GM18867 (cell line): ENCODE measurements at regions not wholly inside any gene's neighbourhood (a gene's known extent, or its start where the extent isn't known, plus 50 kb on each side); places are given as distances from the start of the nearest gene placed in this dataset.
"Not testable (repeated sequence)": the region's sequence is repeated elsewhere in the genome, so short reads cannot be mapped to it uniquely, and the experiment has no call there.

Experiments
- ATAC-seq: cut with Tn5 transposase; IDR thresholded peaks from one replicate; pipeline ENCODE4 v1.9.1; 2021; ENCODE audit warnings: mild to moderate bottlenecking, moderate library complexity; ENCODE audit not compliant: unreplicated experiment

GRCh38 chr5:143947313-143947712 lies 135.4 kb downstream of the HMHB1 start:
- ATAC-seq, result no peak

GRCh38 chr5:143952809-143953208 lies 140.8 kb downstream of the HMHB1 start:
- ATAC-seq, result no peak

DNA sequence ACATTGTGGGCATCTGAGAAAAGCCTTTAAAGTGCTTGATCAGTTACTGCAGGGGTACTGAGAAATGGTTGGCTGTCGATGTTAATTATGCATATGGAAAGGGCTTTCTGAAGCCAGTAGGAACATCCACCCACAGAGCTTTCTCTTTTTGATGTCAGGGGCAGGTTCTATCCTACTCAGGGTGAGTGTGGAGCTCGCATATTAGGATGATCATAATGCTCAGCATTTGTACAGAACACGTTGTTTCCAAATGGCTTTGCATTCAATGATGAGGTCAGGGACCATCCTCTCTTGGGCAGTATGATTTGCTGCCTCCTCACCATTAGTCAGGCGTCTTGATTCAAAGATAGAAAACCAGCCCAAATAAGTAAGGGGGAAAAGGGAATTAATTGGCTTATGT lies 141.9 kb downstream of the HMHB1 start:
- no peak for ATAC-seq

GRCh38 chr5:143955141-143955540 lies 143.2 kb downstream of the HMHB1 start:
- no peak for ATAC-seq

DNA sequence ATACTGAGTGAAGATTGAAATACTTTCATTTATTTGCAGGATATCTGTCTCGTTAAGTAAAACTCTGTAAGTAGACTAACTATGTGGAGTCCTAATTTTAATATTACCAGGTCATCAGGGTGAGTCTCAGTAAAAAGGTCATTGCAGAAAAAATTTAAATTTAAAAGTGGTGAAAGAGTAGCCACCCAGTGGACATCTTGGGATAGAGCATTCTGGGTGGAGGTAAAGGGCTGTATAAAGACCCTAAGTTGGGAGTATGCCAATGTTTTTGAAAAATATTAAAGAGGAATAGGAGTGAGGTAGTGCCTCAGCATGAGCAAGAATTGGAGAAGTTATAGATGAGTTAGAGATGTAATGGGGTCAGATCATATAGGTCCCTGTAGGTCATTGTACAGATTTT lies 145.5 kb downstream of the HMHB1 start:
- ATAC-seq, result no peak

DNA sequence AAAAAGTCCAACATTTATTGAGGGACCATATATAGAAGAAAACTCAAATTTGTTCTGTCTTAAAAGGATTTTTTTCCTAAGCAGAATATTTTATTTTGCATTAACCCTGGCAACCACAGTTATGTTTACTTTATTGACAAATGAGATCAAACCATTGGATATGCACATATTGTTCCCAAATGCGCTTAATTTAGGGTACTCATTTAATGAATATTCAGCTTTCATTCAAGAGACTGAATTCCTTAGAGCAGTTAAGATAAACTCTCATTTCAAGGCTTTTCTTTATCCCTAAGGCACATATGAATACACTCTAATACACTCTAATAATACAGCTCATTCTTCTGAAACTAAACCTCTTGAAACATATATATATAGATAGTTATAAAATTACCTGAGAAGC lies 150.2 kb downstream of the HMHB1 start:
- ATAC-seq, result no peak

GRCh38 chr5:143964919-143965318 lies 153.0 kb downstream of the HMHB1 start:
- no peak for ATAC-seq

DNA sequence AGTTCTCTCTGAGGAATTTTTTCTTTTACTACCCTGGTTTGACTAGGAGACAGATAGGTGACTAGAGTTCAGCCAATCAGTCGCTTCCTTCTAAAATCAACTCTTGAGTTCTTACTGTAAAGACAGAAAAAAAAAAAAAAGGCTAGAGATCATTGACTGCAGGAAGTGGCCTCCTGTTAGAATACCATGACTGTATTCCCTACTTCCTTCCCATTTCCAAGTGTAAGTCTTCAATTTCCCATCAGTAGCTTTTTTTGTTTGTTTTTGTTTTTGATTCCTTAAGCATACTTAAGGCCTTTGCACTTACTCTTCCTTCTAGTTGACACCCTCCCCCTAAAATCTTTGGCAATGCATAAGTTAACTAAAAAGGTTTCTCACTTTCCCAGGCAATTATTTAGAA lies 154.3 kb downstream of the HMHB1 start:
- ATAC-seq, result no peak

- peak; percentile 66 for ATAC-seq
Observed at GRCh38 chr5:143968071-143968878, 156.3 kb downstream of the HMHB1 start.

DNA sequence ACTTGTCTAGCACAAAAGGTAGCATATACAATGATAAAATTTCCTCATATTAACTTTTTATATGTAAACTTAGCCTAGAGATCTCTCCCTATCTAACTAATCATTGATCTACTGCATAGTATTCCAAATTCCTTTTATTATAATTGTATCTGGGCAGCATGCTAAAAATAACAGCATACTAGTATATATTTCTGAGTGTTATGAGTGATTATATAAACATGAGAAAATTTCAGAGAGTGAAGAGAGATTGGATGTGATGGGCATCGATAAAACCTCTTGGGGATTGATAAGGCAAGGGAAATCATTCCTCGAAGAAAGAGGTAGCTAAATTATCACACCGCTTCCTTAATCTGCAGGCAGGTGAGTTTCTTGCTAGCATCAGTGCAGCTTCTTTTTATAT lies 158.2 kb downstream of the HMHB1 start:
- no peak for ATAC-seq

DNA sequence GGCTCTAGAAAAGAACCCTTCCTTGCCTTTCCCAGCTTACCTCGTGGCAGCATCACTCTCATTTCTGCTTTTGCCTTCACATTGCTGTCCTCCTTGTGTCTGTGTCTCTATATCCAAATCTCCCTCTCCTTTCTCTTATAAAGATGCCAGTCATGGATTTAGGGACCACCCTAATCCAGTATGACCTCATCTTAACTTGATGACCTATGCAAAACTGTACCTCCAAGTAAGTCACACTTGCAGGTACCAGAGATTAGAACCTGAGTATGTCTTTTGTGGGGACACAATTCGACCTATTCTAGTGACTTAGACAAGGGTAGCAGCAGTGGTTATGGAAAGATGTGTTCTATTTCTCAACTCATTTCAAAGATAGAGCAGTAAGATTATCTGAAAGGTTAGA lies 160.1 kb downstream of the HMHB1 start:
- no peak for ATAC-seq

DNA sequence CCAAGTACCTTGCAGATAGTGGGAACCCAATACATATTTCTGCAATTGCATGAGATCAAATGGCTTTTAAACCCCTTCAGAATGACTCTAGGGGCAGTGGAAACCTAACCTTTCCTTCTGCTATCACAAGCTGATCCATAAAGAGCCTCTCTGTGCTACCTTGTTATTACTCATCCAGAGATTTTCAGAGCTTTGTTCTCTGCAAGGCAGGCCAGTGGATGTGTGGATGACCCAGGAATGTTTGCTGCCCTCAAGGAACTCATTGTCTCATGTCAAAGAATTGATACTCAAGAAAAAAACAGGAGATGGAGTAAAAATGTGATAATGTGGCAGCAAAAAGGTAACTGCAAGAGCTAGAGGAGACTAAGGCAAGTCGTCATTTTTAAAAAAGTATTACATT lies 164.1 kb downstream of the HMHB1 start:
- ATAC-seq, result no peak

- ATAC-seq, result no peak
Observed at GRCh38 chr5:143977891-143978461, 166.0 kb downstream of the HMHB1 start.

- peak; percentile 62 for ATAC-seq
Observed at GRCh38 chr5:143979044-143979690, 167.2 kb downstream of the HMHB1 start.

GRCh38 chr5:143980506-143980905 lies 168.5 kb downstream of the HMHB1 start:
- ATAC-seq, result no peak

DNA sequence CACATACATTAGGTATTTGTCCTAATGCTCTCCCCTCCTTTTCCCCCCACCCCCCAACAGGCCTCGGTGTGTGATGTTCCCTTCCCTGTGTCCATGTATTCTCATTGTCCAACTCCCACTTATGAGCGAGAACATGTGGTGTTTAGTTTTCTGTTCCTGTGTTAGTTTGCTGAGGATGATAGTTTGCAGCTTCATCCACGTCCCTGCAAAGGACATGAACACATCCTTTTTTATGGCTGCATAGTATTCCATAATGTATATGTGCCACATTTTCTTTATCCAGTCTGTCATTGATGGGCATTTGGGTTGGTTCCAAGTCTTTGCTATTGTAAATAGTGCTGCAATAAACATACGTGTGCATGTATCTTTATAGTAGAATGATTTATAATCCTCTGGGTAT lies 171.0 kb downstream of the HMHB1 start:
- ATAC-seq, result not testable (repeated sequence)

GRCh38 chr5:143985832-143986515 lies 174.0 kb downstream of the HMHB1 start:
- ATAC-seq, result no peak

DNA sequence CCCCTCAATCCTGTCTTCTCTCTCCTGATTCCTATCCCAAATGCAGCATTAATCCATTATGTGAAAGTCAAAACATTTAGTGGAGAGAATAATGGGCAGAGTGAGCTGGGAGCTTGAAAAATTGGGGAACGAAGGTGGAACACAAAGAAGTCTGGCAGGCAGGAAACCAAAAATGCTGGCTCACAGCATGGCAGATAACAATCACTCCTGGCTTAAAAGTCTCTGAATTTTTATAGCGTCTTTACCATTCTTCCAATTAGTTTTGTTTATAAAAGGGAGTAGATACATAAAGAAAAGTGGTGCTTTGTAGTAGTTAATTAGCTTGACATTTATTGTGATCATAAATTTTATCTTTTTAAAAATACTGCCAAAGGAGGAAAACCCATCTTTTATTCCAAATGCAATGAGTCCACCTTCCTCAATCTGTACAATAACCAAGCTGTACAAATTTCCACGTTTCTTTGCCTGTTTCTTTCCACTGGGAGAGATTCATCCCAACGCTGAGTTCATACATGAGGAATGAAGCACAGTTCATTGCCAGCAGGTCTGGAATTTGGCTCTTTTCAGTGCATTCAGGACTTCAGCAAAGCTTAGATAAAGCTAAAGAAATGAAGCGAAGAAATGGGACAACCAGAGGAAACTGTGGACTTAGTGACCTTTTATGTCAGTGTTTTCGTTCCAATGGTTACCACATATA lies 174.7 kb downstream of the HMHB1 start:
- no peak for ATAC-seq

DNA sequence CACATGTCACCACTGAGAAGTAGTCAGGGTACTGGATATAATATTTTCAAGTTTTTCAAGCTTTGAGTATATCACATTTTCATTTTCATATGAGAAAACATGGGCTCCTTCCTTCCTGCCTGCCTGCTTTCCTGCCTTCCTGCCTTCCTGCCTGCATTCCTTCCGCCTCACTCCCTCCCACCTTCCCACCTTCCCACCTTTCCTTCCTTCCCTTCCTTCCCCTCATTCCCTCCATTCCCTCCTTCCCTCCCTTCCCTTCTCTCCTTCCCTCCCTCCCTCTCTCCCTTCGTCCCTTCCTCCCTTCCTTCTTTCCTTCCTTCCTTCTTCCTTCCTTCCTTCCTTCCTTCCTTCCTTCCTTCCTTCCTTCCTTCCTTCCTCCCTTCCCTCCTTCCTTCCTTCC lies 175.3 kb downstream of the HMHB1 start:
- ATAC-seq, result no peak

GRCh38 chr5:143987751-143988560 lies 176.0 kb downstream of the HMHB1 start:
- peak; percentile 70 for ATAC-seq
